CD4-positive, alpha-beta memory T cell (primary cell): ENCODE measurements at regions not wholly inside any gene's neighbourhood (a gene's known extent, or its start where the extent isn't known, plus 50 kb on each side); places are given as distances from the start of the nearest gene placed in this dataset.

Experiments used
- CTCF ChIA-PET: fragments of 350-600 bp; sonication (Branson Sonifier 250); formaldehyde crosslinking; loops from one replicate; lab custom pipeline; 2021; ENCODE audit warnings: inconsistent platforms; ENCODE audit not compliant: partially characterized antibody; lab: Charles Lee
- POLR2A ChIA-PET: fragments of 350-600 bp; sonication (Branson Sonifier 250); formaldehyde crosslinking; loops from one replicate; lab custom pipeline; 2021; ENCODE audit not compliant: partially characterized antibody; lab: Charles Lee
- DNase-seq, 5 donors: peaks; one replicate each; pipeline versions ENCODE4 v3.0.0 to v3.0.0-alpha.2; 2020 to 2022; ENCODE audit warnings: mixed read lengths in 1 of 5
- H3K27ac ChIP-seq: one replicate; pipeline ENCODE4 v1.7.0; 2013; ENCODE audit warnings: low read depth, low read length
- H3K27me3 ChIP-seq: 2 replicates; pipeline ENCODE4 v1.7.0; 2013; ENCODE audit warnings: mild to moderate bottlenecking, low read length, moderate library complexity; ENCODE audit not compliant: insufficient read depth
- H3K36me3 ChIP-seq: 2 replicates; pipeline ENCODE4 v1.7.0; 2013; ENCODE audit warnings: mild to moderate bottlenecking, low read length, moderate library complexity; ENCODE audit not compliant: insufficient read depth
- H3K4me1 ChIP-seq: 2 replicates; pipeline ENCODE4 v1.7.0; 2013; ENCODE audit warnings: mild to moderate bottlenecking, low read length, moderate library complexity; ENCODE audit not compliant: insufficient read depth
- H3K4me3 ChIP-seq, 2 donors: one replicate each; pipeline ENCODE4 v1.7.0; 2013; ENCODE audit warnings: low read length in 2 of 2, mild to moderate bottlenecking in 1 of 2
- H3K9me3 ChIP-seq, 2 donors: one replicate each; pipeline ENCODE4 v1.7.0; 2013; ENCODE audit warnings: low read length in 2 of 2, control low read depth in 1 of 2; ENCODE audit not compliant: control insufficient read depth in 1 of 2
- H3K27ac Mint-ChIP-seq, 7 donors: one replicate each; pipeline ENCODE4 v1.8.0; 2020 to 2021; ENCODE audit warnings: mixed read lengths in 7 of 7, mild to moderate bottlenecking in 6 of 7, inconsistent platforms in 3 of 7, moderate library complexity in 3 of 7
- H3K27me3 Mint-ChIP-seq, 2 donors: one replicate each; pipeline ENCODE4 v1.8.0; 2020 to 2021; ENCODE audit warnings: mixed read lengths in 2 of 2
- H3K36me3 Mint-ChIP-seq, 2 donors: one replicate each; pipeline ENCODE4 v1.8.0; 2020 to 2021; ENCODE audit warnings: mixed read lengths in 2 of 2, inconsistent platforms in 1 of 2, mild to moderate bottlenecking in 1 of 2
- H3K4me1 Mint-ChIP-seq, 4 donors: one replicate each; pipeline ENCODE4 v1.8.0; 2020 to 2021; ENCODE audit warnings: mixed read lengths in 4 of 4, mild to moderate bottlenecking in 1 of 4
- H3K4me3 Mint-ChIP-seq, 8 donors: one replicate each; pipeline ENCODE4 v1.8.0; 2020 to 2021; ENCODE audit warnings: mixed read lengths in 8 of 8, mild to moderate bottlenecking in 7 of 8, moderate library complexity in 6 of 8, inconsistent platforms in 3 of 8
- H3K9me3 Mint-ChIP-seq, 8 donors: one replicate each; pipeline ENCODE4 v1.8.0; 2020 to 2021; ENCODE audit warnings: mixed read lengths in 8 of 8, mild to moderate bottlenecking in 5 of 8, inconsistent platforms in 3 of 8, moderate library complexity in 1 of 8
- intact Hi-C: fragments of 100-400 bp; cut with micrococcal nuclease; formaldehyde crosslinking; loops from one replicate; pipeline ENCODE4 v1.15.1; 2023

GRCh38 chr6:105760746-105761145 is 325.4 kb upstream of the PRDM1 start:
- Histone ChIP-seq H3K9me3 (no peaks in the 10 kb centered on the region), H3K4me1 (no peaks in the 10 kb centered on the region), H3K27ac (no peak overlapping the region), H3K36me3 (no peaks in the 10 kb centered on the region), H3K4me3 (no peak overlapping the region), H3K27me3 (no peaks in the 10 kb centered on the region)
- no peaks in the 10 kb centered on the region for H3K36me3 Mint-ChIP-seq
- CTCF ChIA-PET = no interaction called here
- no peak overlapping the region for H3K27ac Mint-ChIP-seq
- POLR2A ChIA-PET = no interaction called here
- H3K4me1 Mint-ChIP-seq = peaks cover 0 to 4% (median 2%) of the 10 kb centered on the region in 4 donors
- peaks cover 0 to 3% (median 0%) of the 10 kb centered on the region in 8 donors for H3K9me3 Mint-ChIP-seq
- no peak overlapping the region for H3K4me3 Mint-ChIP-seq
- DNase-seq = no peak
- intact Hi-C loops = no loop called here
- H3K27me3 Mint-ChIP-seq = peaks cover 1 to 3% of the 10 kb centered on the region in 2 donors

GRCh38 chr6:105759946-105760345 is 326.2 kb upstream of the PRDM1 start:
- Histone ChIP-seq H3K36me3 (no peaks in the 10 kb centered on the region), H3K27me3 (no peaks in the 10 kb centered on the region), H3K4me3 (no peak overlapping the region), H3K4me1 (no peaks in the 10 kb centered on the region), H3K27ac (no peak overlapping the region), H3K9me3 (no peaks in the 10 kb centered on the region)
- H3K27me3 Mint-ChIP-seq = peaks cover 1 to 3% of the 10 kb centered on the region in 2 donors
- ChIA-PET POLR2A (no interaction called here), CTCF (no interaction called here)
- intact Hi-C loops = no loop called here
- peak overlapping the region in 1 of 7 donors; percentile 26 for H3K27ac Mint-ChIP-seq
- H3K4me3 Mint-ChIP-seq = no peak overlapping the region
- H3K9me3 Mint-ChIP-seq = peaks cover 0 to 3% (median 0%) of the 10 kb centered on the region in 8 donors
- no peak for DNase-seq
- peaks cover 0 to 4% (median 2%) of the 10 kb centered on the region in 4 donors for H3K4me1 Mint-ChIP-seq
- no peaks in the 10 kb centered on the region for H3K36me3 Mint-ChIP-seq

GRCh38 chr6:105759015-105759414 is 327.1 kb upstream of the PRDM1 start:
- Mint-ChIP-seq H3K27me3 (peaks cover 1 to 3% of the 10 kb centered on the region in 2 donors), H3K4me1 (peaks cover 0 to 4% (median 2%) of the 10 kb centered on the region in 4 donors), H3K9me3 (peaks cover 0 to 3% (median 0%) of the 10 kb centered on the region in 8 donors), H3K4me3 (no peak overlapping the region), H3K27ac (no peak overlapping the region), H3K36me3 (no peaks in the 10 kb centered on the region)
- no peak for DNase-seq
- Histone ChIP-seq H3K4me3 (no peak overlapping the region), H3K27ac (no peak overlapping the region), H3K4me1 (no peaks in the 10 kb centered on the region), H3K27me3 (no peaks in the 10 kb centered on the region), H3K36me3 (no peaks in the 10 kb centered on the region), H3K9me3 (no peaks in the 10 kb centered on the region)
- ChIA-PET CTCF (interaction anchor here (1.1 kb wide), 1 partner anchor 464 kb away, joined by 3 read pairs; no protein-coding TSS in a partner anchor), POLR2A (no interaction called here)
- intact Hi-C loops = no loop called here

GRCh38 chr6:105757512-105758200 is 328.5 kb upstream of the PRDM1 start:
- no peaks in the 10 kb centered on the region for H3K9me3 ChIP-seq
- H3K36me3 ChIP-seq = no peaks in the 10 kb centered on the region
- ChIA-PET POLR2A (no interaction called here), CTCF (no interaction called here)
- no peak for DNase-seq
- intact Hi-C loops = no loop called here
- H3K4me1 ChIP-seq = no peaks in the 10 kb centered on the region
- H3K4me3 Mint-ChIP-seq = no peak overlapping the region
- H3K27ac ChIP-seq = no peak overlapping the region
- no peak overlapping the region for H3K4me3 ChIP-seq
- H3K27me3 Mint-ChIP-seq = peaks cover 1 to 3% of the 10 kb centered on the region in 2 donors
- no peaks in the 10 kb centered on the region for H3K27me3 ChIP-seq
- H3K4me1 Mint-ChIP-seq = peaks cover 0 to 4% (median 2%) of the 10 kb centered on the region in 4 donors
- H3K27ac Mint-ChIP-seq = no peak overlapping the region
- H3K36me3 Mint-ChIP-seq = no peaks in the 10 kb centered on the region
- H3K9me3 Mint-ChIP-seq = no peaks in the 10 kb centered on the region

GRCh38 chr6:105755885-105756284 is 330.3 kb upstream of the PRDM1 start:
- peaks cover 0 to 4% (median 2%) of the 10 kb centered on the region in 4 donors for H3K4me1 Mint-ChIP-seq
- Histone ChIP-seq H3K27ac (no peak overlapping the region), H3K36me3 (no peaks in the 10 kb centered on the region), H3K4me3 (no peak overlapping the region), H3K9me3 (no peaks in the 10 kb centered on the region), H3K4me1 (no peaks in the 10 kb centered on the region), H3K27me3 (no peaks in the 10 kb centered on the region)
- DNase-seq = no peak
- no peaks in the 10 kb centered on the region for H3K9me3 Mint-ChIP-seq
- H3K4me3 Mint-ChIP-seq = no peak overlapping the region
- H3K36me3 Mint-ChIP-seq = no peaks in the 10 kb centered on the region
- ChIA-PET CTCF (no interaction called here), POLR2A (no interaction called here)
- H3K27ac Mint-ChIP-seq = no peak overlapping the region
- H3K27me3 Mint-ChIP-seq = peaks cover 1 to 3% of the 10 kb centered on the region in 2 donors
- intact Hi-C loops = no loop called here

- no peak overlapping the region for H3K4me3 ChIP-seq
- Mint-ChIP-seq H3K36me3 (no peaks in the 10 kb centered on the region), H3K9me3 (no peaks in the 10 kb centered on the region), H3K27me3 (peaks cover 1 to 3% of the 10 kb centered on the region in 2 donors), H3K27ac (no peak overlapping the region), H3K4me3 (no peak overlapping the region), H3K4me1 (peaks cover 0 to 4% (median 2%) of the 10 kb centered on the region in 4 donors)
- no peak for DNase-seq
- H3K27me3 ChIP-seq = no peaks in the 10 kb centered on the region
- intact Hi-C loops = no loop called here
- no peaks in the 10 kb centered on the region for H3K4me1 ChIP-seq
- no peaks in the 10 kb centered on the region for H3K9me3 ChIP-seq
- no peaks in the 10 kb centered on the region for H3K36me3 ChIP-seq
- no peak overlapping the region for H3K27ac ChIP-seq
- POLR2A ChIA-PET = no interaction called here
- CTCF ChIA-PET = interaction anchor here (0.9 to 1.2 kb wide), 2 partner anchors 9 to 19 kb away, joined by 3 read pairs; no protein-coding TSS in a partner anchor
These were observed 332.4 kb upstream of the PRDM1 start for GRCh38 chr6:105753620-105754211.

GRCh38 chr6:105753207-105753606 is 332.9 kb upstream of the PRDM1 start:
- H3K4me1 Mint-ChIP-seq = peaks cover 0 to 4% (median 2%) of the 10 kb centered on the region in 4 donors
- no peaks in the 10 kb centered on the region for H3K9me3 Mint-ChIP-seq
- Histone ChIP-seq H3K27ac (no peak overlapping the region), H3K9me3 (no peaks in the 10 kb centered on the region), H3K4me1 (no peaks in the 10 kb centered on the region), H3K36me3 (no peaks in the 10 kb centered on the region), H3K4me3 (no peak overlapping the region), H3K27me3 (no peaks in the 10 kb centered on the region)
- intact Hi-C loops = no loop called here
- no peak overlapping the region for H3K4me3 Mint-ChIP-seq
- no peaks in the 10 kb centered on the region for H3K36me3 Mint-ChIP-seq
- ChIA-PET CTCF (interaction anchor here (1.2 kb wide), 1 partner anchor 18 kb away, joined by 3 read pairs; no protein-coding TSS in a partner anchor), POLR2A (no interaction called here)
- DNase-seq = no peak
- no peak overlapping the region for H3K27ac Mint-ChIP-seq
- peaks cover 1 to 3% of the 10 kb centered on the region in 2 donors for H3K27me3 Mint-ChIP-seq
